Keratinocyte (primary cell): ENCODE measurements at regions not wholly inside any gene's neighbourhood (a gene's known extent, or its start where the extent isn't known, plus 50 kb on each side); places are given as distances from the start of the nearest gene placed in this dataset.

Source experiments
- DNase-seq: peaks from one replicate; pipeline ENCODE4 v3.0.0-alpha.2; 2011; ENCODE audit warnings: low read depth, missing footprints, low spot score
- FAIRE-seq: peaks from 2 replicates; lab custom pipeline; 2011; peaks lifted over from hg19 to GRCh38; lab: Jason Lieb, UNC
- H2AFZ ChIP-seq: 2 replicates; pipeline ENCODE4 v1.6.0; 2012; ENCODE audit warnings: low read length, control low read depth, inconsistent platforms; ENCODE audit not compliant: control insufficient read depth
- H3K27ac ChIP-seq: 2 replicates; pipeline ENCODE4 v1.5.1; 2011; ENCODE audit warnings: low read length; ENCODE audit not compliant: control insufficient read depth, insufficient read depth
- H3K27me3 ChIP-seq: 3 replicates; pipeline ENCODE4 v1.6.0; 2011; ENCODE audit warnings: low read length; ENCODE audit not compliant: control insufficient read depth, insufficient read depth; ENCODE audit errors: extremely low read depth
- H3K36me3 ChIP-seq, 2 experiments: 2 replicates in 1 of 2; 3 replicates in 1 of 2; pipeline ENCODE4 v1.5.1; 2011; ENCODE audit warnings: low read length in 2 of 2, mild to moderate bottlenecking in 1 of 2; ENCODE audit not compliant: control insufficient read depth in 2 of 2, insufficient read depth in 2 of 2; ENCODE audit errors: extremely low read depth in 1 of 2
- H3K4me1 ChIP-seq: 3 replicates; pipeline ENCODE4 v1.5.1; 2011; ENCODE audit warnings: low read length; ENCODE audit not compliant: control insufficient read depth, insufficient read depth; ENCODE audit errors: extremely low read depth
- H3K4me2 ChIP-seq: 3 replicates; pipeline ENCODE4 v1.6.0; 2011; ENCODE audit warnings: low read depth, low read length; ENCODE audit not compliant: control insufficient read depth, insufficient read depth; ENCODE audit errors: extremely low read depth
- H3K4me3 ChIP-seq, 3 experiments: fragments of 200-600 bp in 1 of 3; sonication (generic) in 1 of 3; 2 replicates in 2 of 3; 3 replicates in 1 of 3; pipeline ENCODE4 v1.5.1; 2011 to 2016; ENCODE audit warnings: low read length in 3 of 3, mild to moderate bottlenecking in 3 of 3, control low read depth in 2 of 3, inconsistent platforms in 1 of 3, low read depth in 1 of 3, mixed read lengths in 1 of 3, mixed run types in 1 of 3, moderate library complexity in 1 of 3; ENCODE audit not compliant: control insufficient read depth in 2 of 3, insufficient read depth in 2 of 3; ENCODE audit errors: extremely low read depth in 1 of 3
- H3K79me2 ChIP-seq: 2 replicates; pipeline ENCODE4 v1.6.0; 2012; ENCODE audit warnings: low read length; ENCODE audit not compliant: control insufficient read depth, insufficient read depth
- H3K9ac ChIP-seq: 3 replicates; pipeline ENCODE4 v1.6.0; 2011; ENCODE audit warnings: low read length; ENCODE audit not compliant: control insufficient read depth, insufficient read depth; ENCODE audit errors: extremely low read depth
- H3K9me1 ChIP-seq: 3 replicates; pipeline ENCODE4 v1.6.0; 2011; ENCODE audit warnings: low read length; ENCODE audit not compliant: control insufficient read depth, insufficient read depth; ENCODE audit errors: extremely low read depth
- H3K9me3 ChIP-seq: 2 replicates; pipeline ENCODE4 v1.5.1; 2012; ENCODE audit warnings: low read depth, low read length; ENCODE audit not compliant: control insufficient read depth
- H4K20me1 ChIP-seq: 3 replicates; pipeline ENCODE4 v1.6.0; 2011; ENCODE audit warnings: low read length; ENCODE audit not compliant: control insufficient read depth, insufficient read depth; ENCODE audit errors: extremely low read depth
- CTCF ChIP-seq, 3 experiments: IDR thresholded peaks in 1 of 3; conservative IDR thresholded peaks in 1 of 3; optimal IDR thresholded peaks in 1 of 3; 2 replicates in 2 of 3; 3 replicates in 1 of 3; pipeline versions ENCODE3 to v1.5.1; 2011; ENCODE audit warnings: low read length in 3 of 3, mild to moderate bottlenecking in 3 of 3, moderate library complexity in 2 of 3, control low read depth in 1 of 3, inconsistent platforms in 1 of 3; ENCODE audit not compliant: insufficient read depth in 2 of 3; ENCODE audit errors: extremely low read depth in 1 of 3
- EZH2 ChIP-seq: IDR thresholded peaks from one replicate; pipeline ENCODE4 v1.6.1; 2012; ENCODE audit warnings: inconsistent platforms, mild to moderate bottlenecking, low read length, moderate library complexity
- dilution Hi-C: fragments of 300-500 bp; cut with MboI; formaldehyde crosslinking; loops from one replicate; pipeline ENCODE4 v1.7.0; 2020; ENCODE audit warnings: low sequenced_read_pairs; ENCODE audit not compliant: extremely low pct_ligation_motif_present

- no peaks in the 10 kb centered on the region for H3K27me3 ChIP-seq
- no peak overlapping the region for H3K4me2 ChIP-seq
- H4K20me1 ChIP-seq, result no peaks in the 10 kb centered on the region
- no peak overlapping the region for H3K9ac ChIP-seq
- H3K79me2 ChIP-seq, result no peaks in the 10 kb centered on the region
- dilution Hi-C loops, result no loop called here
- DNase-seq, result no peak
- H3K4me1 ChIP-seq, result no peaks in the 10 kb centered on the region
- no peak overlapping the region for H2AFZ ChIP-seq
- TF ChIP-seq CTCF (optimal IDR thresholded peaks at IDR 0.05 in 1 of 3, IDR thresholded peaks at IDR 0.05 in 1 of 3, conservative IDR thresholded peaks at IDR 0.05 in 1 of 3; ENCODE audit: extremely low read depth in 1 of 3, insufficient read depth in 2 of 3, low read length in 3 of 3) (no peak), EZH2 (no peak)
- no peaks in the 10 kb centered on the region for H3K9me3 ChIP-seq
- H3K36me3 ChIP-seq, result no peaks in the 10 kb centered on the region
- no peaks in the 10 kb centered on the region for H3K9me1 ChIP-seq
- no peak overlapping the region for H3K27ac ChIP-seq
- H3K4me3 ChIP-seq, result no peak overlapping the region
- FAIRE-seq, result no peak
These were observed 78.1 kb upstream of the MPHOSPH6 start for GRCh38 chr16:82248012-82248656.

GRCh38 chr16:82242201-82242600, 72.2 kb upstream of the MPHOSPH6 start:
- FAIRE-seq (no peak), DNase-seq (no peak)
- Histone ChIP-seq H2AFZ (no peak overlapping the region), H3K9me3 (no peaks in the 10 kb centered on the region), H3K4me2 (no peak overlapping the region), H3K4me1 (no peaks in the 10 kb centered on the region), H3K27ac (no peak overlapping the region), H3K4me3 (no peak overlapping the region), H3K9me1 (no peaks in the 10 kb centered on the region), H3K79me2 (no peaks in the 10 kb centered on the region), H3K27me3 (no peaks in the 10 kb centered on the region), H4K20me1 (no peaks in the 10 kb centered on the region), H3K9ac (no peak overlapping the region), H3K36me3 (no peaks in the 10 kb centered on the region)
- dilution Hi-C loops, result no loop called here
- no peak for TF ChIP-seq CTCF (optimal IDR thresholded peaks at IDR 0.05 in 1 of 3, IDR thresholded peaks at IDR 0.05 in 1 of 3, conservative IDR thresholded peaks at IDR 0.05 in 1 of 3; ENCODE audit: extremely low read depth in 1 of 3, insufficient read depth in 2 of 3, low read length in 3 of 3)
- no peak for TF ChIP-seq EZH2
